GM23338 (cell line): ENCODE measurements at regions not wholly inside any gene's neighbourhood (a gene's known extent, or its start where the extent isn't known, plus 50 kb on each side); places are given as distances from the start of the nearest gene placed in this dataset.
A peak's percentile ranks its signal among the peaks of the same experiment; 100 is the strongest.

ENCODE experiments used
- ATAC-seq: fragments of 200-7000 bp; cut with Tn5 transposase; 3 replicates; pipeline ENCODE4 v1.9.1; 2020
- DNase-seq: peaks from one replicate; pipeline ENCODE4 v3.0.0-alpha.2; 2015; ENCODE audit warnings: low spot score
- H2AFZ ChIP-seq: fragments of 200-600 bp; sonication (generic); 2 replicates; pipeline ENCODE4 v1.8.0; 2016; ENCODE audit warnings: antibody characterized with exemption, mild to moderate bottlenecking, moderate library complexity
- H3F3A ChIP-seq: fragments of 200-600 bp; sonication (generic); replicated peaks from 2 replicates; pipeline ENCODE4 v1.8.0; 2017; ENCODE audit warnings: antibody characterized with exemption, mixed run types, low read depth
- H3K27ac ChIP-seq: fragments of 200-600 bp; sonication (generic); 2 replicates; pipeline ENCODE4 v1.6.1; 2016; ENCODE audit warnings: low read depth
- H3K27me3 ChIP-seq: fragments of 200-600 bp; sonication (generic); 2 replicates; pipeline ENCODE4 v1.8.0; 2016; ENCODE audit warnings: mild to moderate bottlenecking, mixed run types, moderate library complexity; ENCODE audit not compliant: insufficient read depth
- H3K36me3 ChIP-seq: fragments of 200-600 bp; sonication (generic); 2 replicates; pipeline ENCODE4 v1.8.0; 2016; ENCODE audit warnings: mild to moderate bottlenecking; ENCODE audit not compliant: insufficient read depth
- H3K4me1 ChIP-seq: fragments of 200-600 bp; sonication (generic); 2 replicates; pipeline ENCODE4 v1.8.0; 2016; ENCODE audit warnings: mild to moderate bottlenecking, moderate library complexity; ENCODE audit not compliant: insufficient read depth
- H3K4me2 ChIP-seq: fragments of 200-600 bp; sonication (generic); 2 replicates; pipeline ENCODE4 v1.7.1; 2017; ENCODE audit warnings: mixed run types
- H3K4me3 ChIP-seq: fragments of 200-600 bp; sonication (generic); 2 replicates; pipeline ENCODE4 v1.6.1; 2016; ENCODE audit warnings: mixed run types
- H3K79me2 ChIP-seq: fragments of 200-600 bp; sonication (generic); replicated peaks from 2 replicates; pipeline ENCODE4 v1.8.0; 2017; ENCODE audit warnings: mild to moderate bottlenecking; ENCODE audit not compliant: insufficient read depth
- H3K9me2 ChIP-seq: fragments of 200-600 bp; sonication (generic); 2 replicates; pipeline ENCODE4 v1.8.0; 2017; ENCODE audit not compliant: insufficient read depth
- H4K20me1 ChIP-seq: fragments of 200-600 bp; sonication (generic); replicated peaks from 2 replicates; pipeline ENCODE4 v1.8.0; 2017; ENCODE audit warnings: mild to moderate bottlenecking; ENCODE audit not compliant: insufficient read depth
- H3K27ac Mint-ChIP-seq: 2 replicates; pipeline ENCODE4 v1.8.0; 2020; ENCODE audit warnings: inconsistent platforms, mild to moderate bottlenecking, moderate library complexity, mixed read lengths
- H3K27me3 Mint-ChIP-seq: 3 replicates; pipeline ENCODE4 v1.8.0; 2022; ENCODE audit warnings: low read depth, mild to moderate bottlenecking, moderate library complexity, mixed read lengths, inconsistent platforms; ENCODE audit not compliant: insufficient read depth, poor library complexity
- H3K36me3 Mint-ChIP-seq: 3 replicates; pipeline ENCODE4 v1.8.0; 2021; ENCODE audit warnings: low read depth, mild to moderate bottlenecking, inconsistent platforms, moderate library complexity, mixed read lengths
- H3K4me1 Mint-ChIP-seq: 3 replicates; pipeline ENCODE4 v1.8.0; 2020; ENCODE audit warnings: mild to moderate bottlenecking, inconsistent platforms, mixed read lengths
- H3K4me3 Mint-ChIP-seq: 3 replicates; pipeline ENCODE4 v1.8.0; 2021; ENCODE audit warnings: moderate library complexity, mild to moderate bottlenecking, inconsistent platforms, mixed read lengths
- H3K9me3 Mint-ChIP-seq: 3 replicates; pipeline ENCODE4 v1.8.0; 2020; ENCODE audit warnings: moderate library complexity, mild to moderate bottlenecking, inconsistent platforms, mixed read lengths
- EZH2 ChIP-seq: fragments of 200-600 bp; sonication (generic); IDR thresholded peaks from one replicate; pipeline ENCODE4 v1.8.0; 2017; ENCODE audit warnings: antibody characterized with exemption, mild to moderate bottlenecking, low read depth; ENCODE audit not compliant: unreplicated experiment
- JUNB ChIP-seq: IDR thresholded peaks from one replicate; pipeline ENCODE4 v1.6.1; 2016; ENCODE audit warnings: antibody characterized with exemption; ENCODE audit not compliant: unreplicated experiment
- POLR2AphosphoS5 ChIP-seq: IDR thresholded peaks from 2 replicates; pipeline ENCODE4 v1.6.1; 2016; ENCODE audit warnings: antibody characterized with exemption, low read depth
- STAT1 ChIP-seq: IDR thresholded peaks from one replicate; pipeline ENCODE4 v1.6.1; 2016; ENCODE audit warnings: antibody characterized with exemption; ENCODE audit not compliant: unreplicated experiment
- ZNF114 ChIP-seq: fragments of 250-450 bp; sonication (Bioruptor Pico); IDR thresholded peaks from 2 replicates; pipeline ENCODE4 v1.5.0; 2020; ENCODE audit warnings: mild to moderate bottlenecking, moderate library complexity
- ZNF331 ChIP-seq: fragments of 250-450 bp; sonication (Bioruptor Pico); IDR thresholded peaks from 2 replicates; pipeline ENCODE4 v1.5.0; 2020; ENCODE audit warnings: low read depth, mild to moderate bottlenecking, moderate library complexity
- ZNF462 ChIP-seq: fragments of 250-450 bp; sonication (Bioruptor Pico); IDR thresholded peaks from 2 replicates; pipeline ENCODE4 v1.5.0; 2020; ENCODE audit warnings: mild to moderate bottlenecking, moderate library complexity
- TF ChIP-seq, protein P1 (sequence below): IDR thresholded peaks from 2 replicates; pipeline ENCODE4 v1.6.1; 2016; ENCODE audit warnings: antibody characterized with exemption

GRCh38 chr15:39134282-39134681, 446.6 kb upstream of the THBS1 start:
- Mint-ChIP-seq H3K27me3 (peaks cover 1% of the 10 kb centered on the region), H3K27ac (no peak overlapping the region), H3K36me3 (no peaks in the 10 kb centered on the region), H3K9me3 (no peaks in the 10 kb centered on the region), H3K4me1 (no peaks in the 10 kb centered on the region), H3K4me3 (no peak overlapping the region)
- peaks cover 5% of the 10 kb centered on the region; the same call in 1 of the 2 replicates for H3K9me2 ChIP-seq
- H4K20me1 ChIP-seq, result no peaks in the 10 kb centered on the region
- no peak overlapping the region for H2AFZ ChIP-seq
- no peak overlapping the region for H3K27ac ChIP-seq
- no peaks in the 10 kb centered on the region for H3F3A ChIP-seq
- no peak overlapping the region for H3K4me3 ChIP-seq
- TF ChIP-seq ZNF331 (CRISPR knock-in tag) (no peak), JUNB (no peak), ZNF462 (no peak), POLR2AphosphoS5 (no peak), STAT1 (no peak), EZH2 (no peak)
- H3K27me3 ChIP-seq, result no peaks in the 10 kb centered on the region
- H3K79me2 ChIP-seq, result no peaks in the 10 kb centered on the region
- no peak overlapping the region for H3K4me2 ChIP-seq
- H3K36me3 ChIP-seq, result no peaks in the 10 kb centered on the region
- DNase-seq (no peak), ATAC-seq (no peak)
- no peaks in the 10 kb centered on the region for H3K4me1 ChIP-seq

GRCh38 chr15:39135989-39136388, 444.9 kb upstream of the THBS1 start:
- H3K4me1 Mint-ChIP-seq, result no peaks in the 10 kb centered on the region
- DNase-seq, result no peak
- no peaks in the 10 kb centered on the region for H3K36me3 Mint-ChIP-seq
- H3K4me3 Mint-ChIP-seq, result no peak overlapping the region
- Histone ChIP-seq H3K4me3 (no peak overlapping the region), H3K27me3 (no peaks in the 10 kb centered on the region), H3K79me2 (no peaks in the 10 kb centered on the region), H3K36me3 (no peaks in the 10 kb centered on the region), H2AFZ (peak overlapping the region; percentile 23; the same call in 1 of the 2 replicates), H3K4me2 (no peak overlapping the region), H3F3A (no peaks in the 10 kb centered on the region), H3K9me2 (peaks cover 5% of the 10 kb centered on the region; the same call in 1 of the 2 replicates), H3K27ac (no peak overlapping the region), H3K4me1 (no peaks in the 10 kb centered on the region), H4K20me1 (no peaks in the 10 kb centered on the region)
- H3K27me3 Mint-ChIP-seq, result peaks cover 2% of the 10 kb centered on the region
- H3K9me3 Mint-ChIP-seq, result no peaks in the 10 kb centered on the region
- TF ChIP-seq ZNF114 (CRISPR knock-in tag), result no peak
- TF ChIP-seq, protein P1, sequence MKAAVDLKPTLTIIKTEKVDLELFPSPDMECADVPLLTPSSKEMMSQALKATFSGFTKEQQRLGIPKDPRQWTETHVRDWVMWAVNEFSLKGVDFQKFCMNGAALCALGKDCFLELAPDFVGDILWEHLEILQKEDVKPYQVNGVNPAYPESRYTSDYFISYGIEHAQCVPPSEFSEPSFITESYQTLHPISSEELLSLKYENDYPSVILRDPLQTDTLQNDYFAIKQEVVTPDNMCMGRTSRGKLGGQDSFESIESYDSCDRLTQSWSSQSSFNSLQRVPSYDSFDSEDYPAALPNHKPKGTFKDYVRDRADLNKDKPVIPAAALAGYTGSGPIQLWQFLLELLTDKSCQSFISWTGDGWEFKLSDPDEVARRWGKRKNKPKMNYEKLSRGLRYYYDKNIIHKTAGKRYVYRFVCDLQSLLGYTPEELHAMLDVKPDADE, result no peak
- no peak overlapping the region for H3K27ac Mint-ChIP-seq
- ATAC-seq, result no peak
